HepG2 (cell line): ENCODE measurements at regions not wholly inside any gene's neighbourhood (a gene's known extent, or its start where the extent isn't known, plus 50 kb on each side); places are given as distances from the start of the nearest gene placed in this dataset.

ENCODE experiments used
- ATAC-seq: fragments of 200-7000 bp; cut with Tn5 transposase; 3 replicates; pipeline ENCODE4 v1.9.1; 2020; ENCODE audit warnings: mild to moderate bottlenecking, moderate library complexity
- BruUV-seq: library from RNA; stranded (reverse); fragments of 400-500 nt; replicated peaks from 2 replicates; lab custom pipeline; 2021; lab: Mats Ljungman, UMichigan
- CTCF ChIA-PET: fragments of 300-600 bp; formaldehyde crosslinking; extraction: SDS; loops from one replicate; lab custom pipeline; 2021; ENCODE audit warnings: low total read pairs, inconsistent platforms, low intra/inter-chr PET ratio; lab: Yijun Ruan, JAX
- POLR2A ChIA-PET: fragments of 350-600 bp; sonication (Branson Sonifier 250); formaldehyde crosslinking; loops from one replicate; lab custom pipeline; 2020; ENCODE audit warnings: antibody characterized with exemption, inconsistent platforms; lab: Yijun Ruan, JAX
- DNase-seq: peaks from one replicate; pipeline ENCODE4 v3.0.0-alpha.2; 2015; ENCODE audit warnings: low spot score
- FAIRE-seq: peaks from 3 replicates; lab custom pipeline; 2011; peaks lifted over from hg19 to GRCh38; lab: Jason Lieb, UNC
- H2AFZ ChIP-seq: one replicate; pipeline ENCODE4 v1.6.1; 2011; ENCODE audit warnings: low read length, inconsistent platforms
- H3K27ac ChIP-seq: fragments of 300-600 bp; 3 replicates; pipeline ENCODE4 v1.8.0; 2011; ENCODE audit warnings: mixed run types, mild to moderate bottlenecking, mixed read lengths, low read length, inconsistent platforms; ENCODE audit not compliant: insufficient read depth; ENCODE audit errors: extremely low read length
- H3K27me3 ChIP-seq, 2 experiments: fragments of 200-600 bp in 1 of 2; 2 replicates in 1 of 2; 3 replicates in 1 of 2; pipeline versions ENCODE4 v1.6.0 to v1.8.0; 2011; ENCODE audit warnings: low read length in 2 of 2, mild to moderate bottlenecking in 2 of 2, moderate library complexity in 2 of 2, inconsistent platforms in 1 of 2; ENCODE audit not compliant: insufficient read depth in 2 of 2, control insufficient read depth in 1 of 2
- H3K36me3 ChIP-seq, 2 experiments: fragments of 200-600 bp in 1 of 2; replicated peaks in 1 of 2; 2 replicates in 1 of 2; 3 replicates in 1 of 2; pipeline versions ENCODE4 v1.5.1 to v1.8.0; 2011; ENCODE audit warnings: low read length in 2 of 2, inconsistent platforms in 1 of 2; ENCODE audit not compliant: insufficient read depth in 2 of 2, control insufficient read depth in 1 of 2
- H3K4me1 ChIP-seq: 2 replicates; pipeline ENCODE4 v1.5.1; 2012; ENCODE audit warnings: low read length, inconsistent platforms; ENCODE audit not compliant: insufficient read depth
- H3K4me2 ChIP-seq: 2 replicates; pipeline ENCODE4 v1.6.0; 2011; ENCODE audit warnings: low read depth, low read length, inconsistent platforms
- H3K4me3 ChIP-seq, 3 experiments: fragments of 200-600 bp in 1 of 3; sonication (generic), shearing (Covaris generic) in 1 of 3; replicated peaks in 1 of 3; 2 replicates each; pipeline ENCODE4 v1.5.1; 2011 to 2016; ENCODE audit warnings: low read length in 3 of 3, inconsistent platforms in 2 of 3, low read depth in 2 of 3, mild to moderate bottlenecking in 2 of 3, control low read depth in 1 of 3, mixed read lengths in 1 of 3; ENCODE audit not compliant: insufficient read depth in 1 of 3
- H3K79me2 ChIP-seq: one replicate; pipeline ENCODE4 v1.6.1; 2011; ENCODE audit warnings: low read length, inconsistent platforms; ENCODE audit not compliant: insufficient read depth
- H3K9ac ChIP-seq: 2 replicates; pipeline ENCODE4 v1.6.0; 2011; ENCODE audit warnings: mild to moderate bottlenecking, low read depth, low read length, inconsistent platforms; ENCODE audit not compliant: insufficient read depth
- H3K9me3 ChIP-seq: 2 replicates; pipeline ENCODE4 v1.5.1; 2012; ENCODE audit warnings: mild to moderate bottlenecking, low read length
- H4K20me1 ChIP-seq: 2 replicates; pipeline ENCODE4 v1.6.0; 2011; ENCODE audit warnings: inconsistent platforms, mild to moderate bottlenecking, low read length, moderate library complexity; ENCODE audit not compliant: insufficient read depth
- FOXO4 ChIP-seq: sonication (generic); formaldehyde crosslinking; conservative IDR thresholded peaks from 2 replicates; pipeline ENCODE4 v1.8.1; 2023; ENCODE audit warnings: missing genetic modification reagents
- KDM6A ChIP-seq: IDR thresholded peaks from 2 replicates; pipeline ENCODE4 v1.6.1; 2016; ENCODE audit warnings: low read depth
- KLF6 ChIP-seq: IDR thresholded peaks from 2 replicates; pipeline ENCODE4 v1.8.0; 2016; ENCODE audit warnings: missing biosample characterization, missing genetic modification reagents
- MED13 ChIP-seq: sonication (generic); formaldehyde crosslinking; IDR thresholded peaks from 2 replicates; pipeline ENCODE4 v1.5.0; 2020; ENCODE audit warnings: missing genetic modification reagents
- NFATC3 ChIP-seq: sonication (generic); formaldehyde crosslinking; IDR thresholded peaks from 2 replicates; pipeline ENCODE4 v1.5.1; 2020; ENCODE audit warnings: mild to moderate bottlenecking, missing genetic modification reagents
- PITX1 ChIP-seq: sonication (generic); formaldehyde crosslinking; IDR thresholded peaks from 2 replicates; pipeline ENCODE4 v1.5.1; 2020; ENCODE audit warnings: mild to moderate bottlenecking, missing genetic modification reagents
- SP2 ChIP-seq: sonication (generic); formaldehyde crosslinking; IDR thresholded peaks from 2 replicates; pipeline ENCODE4 v1.5.1; 2020; ENCODE audit warnings: mild to moderate bottlenecking, missing genetic modification reagents
- SPEN ChIP-seq: sonication (generic); formaldehyde crosslinking; IDR thresholded peaks from 2 replicates; pipeline ENCODE4 v1.5.1; 2020; ENCODE audit warnings: low read depth, mild to moderate bottlenecking, missing genetic modification reagents
- ZBTB37 ChIP-seq: sonication (generic); formaldehyde crosslinking; IDR thresholded peaks from 2 replicates; pipeline ENCODE4 v1.4.0; 2020; ENCODE audit warnings: mild to moderate bottlenecking, missing genetic modification reagents
- ZNF225 ChIP-seq: sonication (generic); formaldehyde crosslinking; IDR thresholded peaks from 2 replicates; pipeline ENCODE4 v1.4.0; 2020; ENCODE audit warnings: mild to moderate bottlenecking, missing genetic modification reagents
- WGBS: methylation state at CpG from one replicate; pipeline ENCODE4 v1.1.6; 2017; ENCODE audit warnings: low lambda C conversion rate; 5-methylcytosine and 5-hydroxymethylcytosine counted together
- in situ Hi-C: cut with HindIII; loops from 2 replicates; pipeline ENCODE4 v1.10.0; 2017; ENCODE audit warnings: low pct_unique_long_range_greater_than_20kb; ENCODE audit not compliant: extremely low pct_ligation_motif_present
- intact Hi-C: fragments of 100-400 bp; cut with micrococcal nuclease; formaldehyde crosslinking; loops from one replicate; pipeline ENCODE4 v1.10.0; 2022; ENCODE audit not compliant: unreplicated experiment
- TF ChIP-seq, protein P1 (sequence below): sonication (generic); formaldehyde crosslinking; IDR thresholded peaks from 2 replicates; pipeline ENCODE4 v1.8.0; 2022; ENCODE audit warnings: missing genetic modification reagents, mild to moderate bottlenecking, borderline replicate concordance
- TF ChIP-seq, protein P2 (sequence below): sonication (generic); formaldehyde crosslinking; IDR thresholded peaks from 2 replicates; pipeline ENCODE4 v1.8.0; 2022; ENCODE audit warnings: mild to moderate bottlenecking, missing genetic modification reagents
- TF ChIP-seq, protein P3 (sequence below): sonication (generic); formaldehyde crosslinking; IDR thresholded peaks from 2 replicates; pipeline ENCODE4 v1.5.1; 2020; ENCODE audit warnings: missing genetic modification reagents, mild to moderate bottlenecking, borderline replicate concordance

DNA sequence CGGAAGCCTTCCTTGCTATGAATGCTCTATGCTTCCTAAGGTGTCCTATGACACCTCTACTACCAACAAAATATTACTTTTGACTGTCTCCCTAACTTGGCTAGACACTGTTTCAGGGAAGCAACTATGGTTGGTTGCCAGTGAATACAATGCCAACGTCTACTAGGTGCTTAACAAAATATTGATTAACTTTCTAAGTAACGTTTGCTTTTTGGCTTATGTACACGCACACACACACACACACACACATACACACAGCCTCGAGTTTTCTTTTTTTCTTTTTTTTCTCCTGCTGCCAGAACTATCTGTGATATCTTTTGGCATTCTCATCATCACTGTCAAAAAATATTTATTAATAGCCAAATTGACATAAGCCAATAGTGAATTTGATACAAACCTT is 864.0 kb downstream of the PLA2G4A start:
- no peaks in the 10 kb centered on the region for H4K20me1 ChIP-seq
- no peaks in the 10 kb centered on the region for H3K4me1 ChIP-seq
- FAIRE-seq (no peak), ATAC-seq (no peak), DNase-seq (no peak)
- intact Hi-C loops (no loop called here), in situ Hi-C loops (no loop called here)
- H3K4me2 ChIP-seq: no peak overlapping the region
- H3K9me3 ChIP-seq: no peaks in the 10 kb centered on the region
- no TSS peak for BruUV-seq
- ChIA-PET POLR2A (no interaction called here), CTCF (no interaction called here)
- no peaks in the 10 kb centered on the region for H3K36me3 ChIP-seq
- H2AFZ ChIP-seq: no peak overlapping the region
- no peak overlapping the region for H3K9ac ChIP-seq
- 2% methylated on average over 5 of the region's 5 CpGs for WGBS
- H3K27ac ChIP-seq: no peak overlapping the region
- no peaks in the 10 kb centered on the region for H3K27me3 ChIP-seq
- no peak overlapping the region for H3K4me3 ChIP-seq
- TF ChIP-seq SPEN (no peak), FOXO4 (no peak), ZBTB37 (CRISPR knock-in tag) (no peak), SP2 (CRISPR knock-in tag) (no peak), KDM6A (CRISPR knock-in tag) (no peak)
- no peaks in the 10 kb centered on the region for H3K79me2 ChIP-seq

DNA sequence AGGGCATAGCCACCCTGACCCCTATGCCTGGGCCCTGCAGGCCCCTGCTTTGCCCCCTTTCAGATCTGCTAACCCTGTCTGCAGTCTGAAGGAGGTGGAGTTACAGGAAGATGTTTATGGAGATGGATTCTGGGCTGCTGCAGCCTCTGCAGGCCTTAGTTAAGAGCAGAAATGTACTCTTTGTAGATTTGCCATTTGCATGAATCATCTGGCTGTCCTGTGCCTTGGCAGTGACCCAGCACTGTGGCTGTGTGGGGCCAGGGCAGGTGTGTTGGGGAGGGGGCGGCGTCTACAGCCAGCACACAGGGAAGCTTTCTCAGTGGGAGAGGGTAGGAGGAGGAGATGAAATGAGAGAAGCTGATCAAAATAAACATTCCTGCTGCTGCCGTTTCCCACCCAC is 867.3 kb downstream of the PLA2G4A start:
- 0% methylated on average over 3 of the region's 3 CpGs for WGBS
- ChIA-PET CTCF (no interaction called here), POLR2A (no interaction called here)
- in situ Hi-C loops: no loop called here
- intact Hi-C loops: no loop called here
- no peaks in the 10 kb centered on the region for H4K20me1 ChIP-seq
- H3K4me2 ChIP-seq: no peak overlapping the region
- no peak for DNase-seq
- no peaks in the 10 kb centered on the region for H3K9me3 ChIP-seq
- ATAC-seq: no peak
- H3K27ac ChIP-seq: no peak overlapping the region
- H3K27me3 ChIP-seq: no peaks in the 10 kb centered on the region
- no peak overlapping the region for H3K9ac ChIP-seq
- H3K4me3 ChIP-seq: no peak overlapping the region
- BruUV-seq: no TSS peak
- no peaks in the 10 kb centered on the region for H3K36me3 ChIP-seq
- no peaks in the 10 kb centered on the region for H3K79me2 ChIP-seq
- FAIRE-seq: no peak
- no peak overlapping the region for H2AFZ ChIP-seq
- H3K4me1 ChIP-seq: no peaks in the 10 kb centered on the region
- TF ChIP-seq, protein P1, sequence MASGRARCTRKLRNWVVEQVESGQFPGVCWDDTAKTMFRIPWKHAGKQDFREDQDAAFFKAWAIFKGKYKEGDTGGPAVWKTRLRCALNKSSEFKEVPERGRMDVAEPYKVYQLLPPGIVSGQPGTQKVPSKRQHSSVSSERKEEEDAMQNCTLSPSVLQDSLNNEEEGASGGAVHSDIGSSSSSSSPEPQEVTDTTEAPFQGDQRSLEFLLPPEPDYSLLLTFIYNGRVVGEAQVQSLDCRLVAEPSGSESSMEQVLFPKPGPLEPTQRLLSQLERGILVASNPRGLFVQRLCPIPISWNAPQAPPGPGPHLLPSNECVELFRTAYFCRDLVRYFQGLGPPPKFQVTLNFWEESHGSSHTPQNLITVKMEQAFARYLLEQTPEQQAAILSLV (CRISPR knock-in tag): no peak
- TF ChIP-seq, protein P2, sequence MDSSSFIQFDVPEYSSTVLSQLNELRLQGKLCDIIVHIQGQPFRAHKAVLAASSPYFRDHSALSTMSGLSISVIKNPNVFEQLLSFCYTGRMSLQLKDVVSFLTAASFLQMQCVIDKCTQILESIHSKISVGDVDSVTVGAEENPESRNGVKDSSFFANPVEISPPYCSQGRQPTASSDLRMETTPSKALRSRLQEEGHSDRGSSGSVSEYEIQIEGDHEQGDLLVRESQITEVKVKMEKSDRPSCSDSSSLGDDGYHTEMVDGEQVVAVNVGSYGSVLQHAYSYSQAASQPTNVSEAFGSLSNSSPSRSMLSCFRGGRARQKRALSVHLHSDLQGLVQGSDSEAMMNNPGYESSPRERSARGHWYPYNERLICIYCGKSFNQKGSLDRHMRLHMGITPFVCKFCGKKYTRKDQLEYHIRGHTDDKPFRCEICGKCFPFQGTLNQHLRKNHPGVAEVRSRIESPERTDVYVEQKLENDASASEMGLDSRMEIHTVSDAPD (CRISPR knock-in tag): no peak
- TF ChIP-seq NFATC3 (CRISPR knock-in tag) (no peak), KLF6 (CRISPR knock-in tag) (no peak), PITX1 (CRISPR knock-in tag) (no peak), ZNF225 (no peak), MED13 (CRISPR knock-in tag) (no peak)
- TF ChIP-seq, protein P3, sequence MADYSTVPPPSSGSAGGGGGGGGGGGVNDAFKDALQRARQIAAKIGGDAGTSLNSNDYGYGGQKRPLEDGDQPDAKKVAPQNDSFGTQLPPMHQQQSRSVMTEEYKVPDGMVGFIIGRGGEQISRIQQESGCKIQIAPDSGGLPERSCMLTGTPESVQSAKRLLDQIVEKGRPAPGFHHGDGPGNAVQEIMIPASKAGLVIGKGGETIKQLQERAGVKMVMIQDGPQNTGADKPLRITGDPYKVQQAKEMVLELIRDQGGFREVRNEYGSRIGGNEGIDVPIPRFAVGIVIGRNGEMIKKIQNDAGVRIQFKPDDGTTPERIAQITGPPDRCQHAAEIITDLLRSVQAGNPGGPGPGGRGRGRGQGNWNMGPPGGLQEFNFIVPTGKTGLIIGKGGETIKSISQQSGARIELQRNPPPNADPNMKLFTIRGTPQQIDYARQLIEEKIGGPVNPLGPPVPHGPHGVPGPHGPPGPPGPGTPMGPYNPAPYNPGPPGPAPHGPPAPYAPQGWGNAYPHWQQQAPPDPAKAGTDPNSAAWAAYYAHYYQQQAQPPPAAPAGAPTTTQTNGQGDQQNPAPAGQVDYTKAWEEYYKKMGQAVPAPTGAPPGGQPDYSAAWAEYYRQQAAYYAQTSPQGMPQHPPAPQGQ (CRISPR knock-in tag): no peak
